GM12864 (cell line): ENCODE measurements at regions not wholly inside any gene's neighbourhood (a gene's known extent, or its start where the extent isn't known, plus 50 kb on each side); places are given as distances from the start of the nearest gene placed in this dataset.

ENCODE experiments used
- DNase-seq: peaks from one replicate; pipeline ENCODE4 v3.0.0-alpha.2; 2011; ENCODE audit warnings: low read depth
- H3K4me3 ChIP-seq: 2 replicates; pipeline ENCODE4 v1.5.1; 2011; ENCODE audit warnings: mild to moderate bottlenecking, low read depth, low read length, control low read depth
- CTCF ChIP-seq: IDR thresholded peaks from 2 replicates; pipeline ENCODE4 v1.5.1; 2011; ENCODE audit warnings: low read depth, mild to moderate bottlenecking, moderate library complexity, low read length, control low read depth, inconsistent platforms; ENCODE audit errors: missing control alignments

GRCh38 chr6:1007159-1007558 lies 304.7 kb upstream of the FOXQ1 start:
- H3K4me3 ChIP-seq = no peak overlapping the region
- no peak for TF ChIP-seq CTCF
- no peak for DNase-seq

- no peak for DNase-seq
Observed at GRCh38 chr6:1004885-1005630, 306.8 kb upstream of the FOXQ1 start.

GRCh38 chr6:1003394-1004160 lies 308.3 kb upstream of the FOXQ1 start:
- no peak overlapping the region for H3K4me3 ChIP-seq
- no peak for TF ChIP-seq CTCF
- DNase-seq = no peak

More at GRCh38 chr6:1004885-1005630, 306.8 kb upstream of the FOXQ1 start:
- no peak overlapping the region for H3K4me3 ChIP-seq
- no peak for TF ChIP-seq CTCF

GRCh38 chr6:1002989-1003388 lies 308.9 kb upstream of the FOXQ1 start:
- no peak for DNase-seq
- no peak overlapping the region for H3K4me3 ChIP-seq
- no peak for TF ChIP-seq CTCF

GRCh38 chr6:1001655-1002349 lies 308.9 kb upstream of the EXOC2 start:
- DNase-seq = peak; percentile 68
- H3K4me3 ChIP-seq = no peak overlapping the region
- TF ChIP-seq CTCF = no peak

- no peak for TF ChIP-seq CTCF
- no peak overlapping the region for H3K4me3 ChIP-seq
- DNase-seq = no peak
Observed at GRCh38 chr6:999552-999951, 306.6 kb upstream of the EXOC2 start.
